Osteoblast (primary cell): ENCODE measurements at regions not wholly inside any gene's neighbourhood (a gene's known extent, or its start where the extent isn't known, plus 50 kb on each side); places are given as distances from the start of the nearest gene placed in this dataset.

Experiments
- DNase-seq: peaks from one replicate; pipeline ENCODE4 v3.0.0; 2011; ENCODE audit warnings: low spot score, mixed read lengths; ENCODE audit not compliant: insufficient read length; ENCODE audit errors: missing footprints
- H2AFZ ChIP-seq: 2 replicates; pipeline ENCODE4 v1.6.0; 2011; ENCODE audit warnings: mild to moderate bottlenecking, low read length
- H3K27ac ChIP-seq: 2 replicates; pipeline ENCODE4 v1.5.1; 2011; ENCODE audit warnings: mild to moderate bottlenecking, low read depth, low read length, moderate library complexity
- H3K27me3 ChIP-seq: 2 replicates; pipeline ENCODE4 v1.6.0; 2012; ENCODE audit warnings: mild to moderate bottlenecking, control low read depth, inconsistent platforms, low read length, moderate library complexity; ENCODE audit not compliant: insufficient read depth
- H3K36me3 ChIP-seq: 2 replicates; pipeline ENCODE4 v1.5.1; 2011; ENCODE audit warnings: mild to moderate bottlenecking, low read length, control low read depth, moderate library complexity; ENCODE audit not compliant: insufficient read depth
- H3K4me1 ChIP-seq: 2 replicates; pipeline ENCODE4 v1.5.1; 2011; ENCODE audit warnings: mild to moderate bottlenecking, low read length, control low read depth, moderate library complexity; ENCODE audit not compliant: insufficient read depth
- H3K4me2 ChIP-seq: 2 replicates; pipeline ENCODE4 v1.6.0; 2011; ENCODE audit warnings: mild to moderate bottlenecking, low read length; ENCODE audit not compliant: insufficient read depth
- H3K4me3 ChIP-seq: fragments of 200-600 bp; sonication (generic); 3 replicates; pipeline ENCODE4 v1.5.1; 2012; ENCODE audit warnings: mild to moderate bottlenecking, low read length, inconsistent platforms; ENCODE audit not compliant: insufficient read depth
- H3K79me2 ChIP-seq: 2 replicates; pipeline ENCODE4 v1.6.0; 2012; ENCODE audit warnings: mild to moderate bottlenecking, low read length, control low read depth, inconsistent platforms; ENCODE audit not compliant: insufficient read depth
- H3K9me3 ChIP-seq: 2 replicates; pipeline ENCODE4 v1.5.1; 2011; ENCODE audit warnings: low read depth, low read length, control low read depth
- H4K20me1 ChIP-seq: 2 replicates; pipeline ENCODE4 v1.6.0; 2012; ENCODE audit warnings: mild to moderate bottlenecking, low read length, control low read depth; ENCODE audit not compliant: insufficient read depth
- TF ChIP-seq, protein P1 (sequence below): IDR thresholded peaks from 2 replicates; pipeline ENCODE4 v1.5.1; 2011; ENCODE audit warnings: mild to moderate bottlenecking, low read depth, low read length, moderate library complexity; ENCODE audit errors: extremely low read depth

DNA sequence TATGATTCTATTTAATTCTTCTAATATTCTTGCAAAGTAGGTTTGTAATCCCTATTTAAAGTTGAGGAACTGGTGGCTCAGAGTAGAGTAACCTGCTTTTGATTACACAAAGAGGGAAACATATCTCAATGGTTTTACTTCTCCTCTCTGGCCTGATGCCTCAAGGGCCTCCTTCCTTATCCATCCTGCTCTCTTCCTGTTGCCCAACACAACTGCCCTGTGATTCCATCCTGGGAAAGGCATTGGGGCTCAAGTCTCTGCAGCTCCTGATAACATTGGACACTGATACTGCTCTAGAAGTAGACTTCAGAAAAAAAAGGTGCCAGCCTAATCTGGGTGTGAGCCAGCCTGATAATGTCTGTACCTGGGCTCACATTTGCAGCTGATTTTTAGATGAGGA lies 75.8 kb downstream of the RDH14 start:
- Histone ChIP-seq H3K27ac (no peak overlapping the region), H3K4me3 (no peak overlapping the region), H3K4me2 (no peak overlapping the region), H3K4me1 (no peaks in the 10 kb centered on the region), H4K20me1 (no peaks in the 10 kb centered on the region), H3K9me3 (no peaks in the 10 kb centered on the region), H3K79me2 (no peaks in the 10 kb centered on the region), H3K27me3 (no peaks in the 10 kb centered on the region), H3K36me3 (no peaks in the 10 kb centered on the region), H2AFZ (no peak overlapping the region)
- TF ChIP-seq, protein P1, sequence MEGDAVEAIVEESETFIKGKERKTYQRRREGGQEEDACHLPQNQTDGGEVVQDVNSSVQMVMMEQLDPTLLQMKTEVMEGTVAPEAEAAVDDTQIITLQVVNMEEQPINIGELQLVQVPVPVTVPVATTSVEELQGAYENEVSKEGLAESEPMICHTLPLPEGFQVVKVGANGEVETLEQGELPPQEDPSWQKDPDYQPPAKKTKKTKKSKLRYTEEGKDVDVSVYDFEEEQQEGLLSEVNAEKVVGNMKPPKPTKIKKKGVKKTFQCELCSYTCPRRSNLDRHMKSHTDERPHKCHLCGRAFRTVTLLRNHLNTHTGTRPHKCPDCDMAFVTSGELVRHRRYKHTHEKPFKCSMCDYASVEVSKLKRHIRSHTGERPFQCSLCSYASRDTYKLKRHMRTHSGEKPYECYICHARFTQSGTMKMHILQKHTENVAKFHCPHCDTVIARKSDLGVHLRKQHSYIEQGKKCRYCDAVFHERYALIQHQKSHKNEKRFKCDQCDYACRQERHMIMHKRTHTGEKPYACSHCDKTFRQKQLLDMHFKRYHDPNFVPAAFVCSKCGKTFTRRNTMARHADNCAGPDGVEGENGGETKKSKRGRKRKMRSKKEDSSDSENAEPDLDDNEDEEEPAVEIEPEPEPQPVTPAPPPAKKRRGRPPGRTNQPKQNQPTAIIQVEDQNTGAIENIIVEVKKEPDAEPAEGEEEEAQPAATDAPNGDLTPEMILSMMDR = no peak
- DNase-seq = no peak

DNA sequence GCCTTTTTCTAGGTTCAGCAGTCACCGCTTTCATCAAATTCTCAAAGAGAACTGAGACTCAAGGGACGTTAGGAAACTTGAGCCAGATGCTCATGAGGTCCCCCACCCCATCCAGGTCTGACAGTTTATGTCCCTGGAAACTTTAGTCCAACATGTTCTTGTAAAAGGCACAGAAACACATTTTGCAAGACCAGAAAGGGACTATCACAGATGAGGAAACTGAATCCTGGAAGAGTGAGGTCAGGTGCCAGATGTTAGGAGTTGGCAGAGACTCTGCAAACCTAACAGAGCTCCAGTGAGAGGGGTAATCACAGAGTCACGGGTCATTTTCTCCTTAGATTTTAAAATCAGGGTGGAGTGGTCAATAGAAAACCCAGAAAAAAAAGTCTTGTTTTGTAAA lies 76.6 kb downstream of the RDH14 start:
- Histone ChIP-seq H3K27me3 (no peaks in the 10 kb centered on the region), H3K36me3 (no peaks in the 10 kb centered on the region), H3K27ac (no peak overlapping the region), H3K4me2 (no peak overlapping the region), H3K4me3 (no peak overlapping the region), H3K79me2 (no peaks in the 10 kb centered on the region), H4K20me1 (no peaks in the 10 kb centered on the region), H2AFZ (no peak overlapping the region), H3K9me3 (no peaks in the 10 kb centered on the region), H3K4me1 (no peaks in the 10 kb centered on the region)
- DNase-seq = no peak
- TF ChIP-seq, protein P1 = no peak

DNA sequence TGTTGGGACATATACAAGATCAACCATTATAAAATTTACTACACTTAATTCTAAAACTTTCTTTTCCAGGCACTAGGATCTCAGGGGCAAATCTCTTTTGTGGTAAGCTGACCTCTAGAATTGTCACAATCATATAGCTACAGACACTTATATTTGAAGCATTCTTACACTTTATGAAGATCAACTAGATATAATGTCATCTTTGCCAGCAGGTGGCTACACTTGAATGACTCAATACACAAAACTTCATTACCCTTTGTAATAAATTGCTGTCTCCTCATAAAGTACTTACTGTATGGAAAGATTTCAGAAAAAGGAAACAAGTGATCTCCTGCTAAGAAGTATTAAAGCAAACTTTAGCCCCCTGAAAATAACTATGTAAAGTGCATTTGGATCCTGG lies 77.8 kb downstream of the RDH14 start:
- Histone ChIP-seq H3K36me3 (no peaks in the 10 kb centered on the region), H3K27ac (no peak overlapping the region), H2AFZ (no peak overlapping the region), H3K9me3 (no peaks in the 10 kb centered on the region), H3K79me2 (no peaks in the 10 kb centered on the region), H3K4me3 (no peak overlapping the region), H3K4me1 (no peaks in the 10 kb centered on the region), H3K27me3 (no peaks in the 10 kb centered on the region), H3K4me2 (no peak overlapping the region), H4K20me1 (no peaks in the 10 kb centered on the region)
- DNase-seq = no peak
- TF ChIP-seq, protein P1 = no peak

DNA sequence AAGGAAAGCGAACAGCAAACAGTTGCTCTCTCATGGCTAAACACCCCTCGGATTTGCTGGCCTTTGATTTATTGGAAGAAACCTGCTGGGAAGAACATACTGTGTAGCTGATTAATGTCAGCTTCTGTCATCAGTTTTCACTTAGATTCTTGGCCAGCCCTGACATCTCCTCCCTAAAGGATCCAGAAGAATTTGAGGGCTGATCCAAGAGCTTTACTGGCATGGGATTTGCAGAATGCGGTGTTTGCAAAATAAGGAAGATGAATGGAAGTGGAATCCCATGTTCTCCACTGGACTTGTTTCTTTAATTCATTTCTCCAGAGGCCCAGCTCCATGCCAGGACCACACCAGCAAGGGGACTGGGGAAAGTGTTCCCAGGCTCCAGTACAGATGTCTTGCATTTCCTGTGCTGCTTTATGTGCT lies 80.5 kb downstream of the RDH14 start:
- peak; percentile 82 for DNase-seq
- H3K4me3 ChIP-seq = no peak overlapping the region
- H3K27me3 ChIP-seq = no peaks in the 10 kb centered on the region
- TF ChIP-seq, protein P1 = no peak
- no peak overlapping the region for H3K27ac ChIP-seq
- no peak overlapping the region for H3K4me2 ChIP-seq
- H3K79me2 ChIP-seq = no peaks in the 10 kb centered on the region
- peaks cover under 1% of the 10 kb centered on the region for H3K4me1 ChIP-seq
- H3K36me3 ChIP-seq = no peaks in the 10 kb centered on the region
- H3K9me3 ChIP-seq = no peaks in the 10 kb centered on the region
- no peaks in the 10 kb centered on the region for H4K20me1 ChIP-seq
- peak overlapping the region; percentile 42 for H2AFZ ChIP-seq
